Uterus (tissue), 3 donors: ENCODE measurements at regions not wholly inside any gene's neighbourhood (a gene's known extent, or its start where the extent isn't known, plus 50 kb on each side); places are given as distances from the start of the nearest gene placed in this dataset.
"Not testable (repeated sequence)": the region's sequence is repeated elsewhere in the genome, so short reads cannot be mapped to it uniquely, and the experiment has no call there.

Experiments
- DNase-seq, 2 donors: peaks; one replicate each; pipeline ENCODE4 v3.0.0-alpha.2; 2019 to 2020
- H3K27ac ChIP-seq, 2 donors: fragments of 200-600 bp; sonication (generic); 1 replicate in 1 of 2; 2 replicates in 1 of 2; pipeline ENCODE4 v1.5.1; 2016 to 2018
- H3K27me3 ChIP-seq, 2 donors: fragments of 200-600 bp; sonication (generic); one replicate each; pipeline ENCODE4 v1.5.1; 2018 to 2019; ENCODE audit warnings: control low read depth in 1 of 2
- H3K36me3 ChIP-seq, 2 donors: fragments of 200-600 bp; sonication (generic); one replicate each; pipeline ENCODE4 v1.5.1; 2019; ENCODE audit warnings: control low read depth in 1 of 2
- H3K4me1 ChIP-seq, 2 donors: fragments of 200-600 bp; sonication (generic); one replicate each; pipeline ENCODE4 v1.5.1; 2018 to 2019; ENCODE audit warnings: control low read depth in 1 of 2
- H3K4me3 ChIP-seq, 2 donors: fragments of 200-600 bp; sonication (generic); 1 replicate in 1 of 2; 2 replicates in 1 of 2; pipeline ENCODE4 v1.5.1; 2018 to 2019; ENCODE audit warnings: mild to moderate bottlenecking in 1 of 2
- H3K9me3 ChIP-seq, 2 donors: fragments of 200-600 bp; sonication (generic); one replicate each; pipeline ENCODE4 v1.5.1; 2019; ENCODE audit warnings: control low read depth in 1 of 2
- CTCF ChIP-seq, 4 experiments: fragments of 200-600 bp in 2 of 4; fragments of 450-650 bp in 2 of 4; sonication (generic) in 2 of 4; IDR thresholded peaks; one replicate each; pipeline ENCODE4 v1.5.1; 2016 to 2019; ENCODE audit warnings: antibody characterized with exemption in 4 of 4, mild to moderate bottlenecking in 2 of 4, moderate library complexity in 1 of 4
- POLR2A ChIP-seq, 2 donors: fragments of 450-650 bp; IDR thresholded peaks; one replicate each; pipeline ENCODE4 v1.6.1; 2016; ENCODE audit warnings: antibody characterized with exemption in 2 of 2, mild to moderate bottlenecking in 1 of 2, moderate library complexity in 1 of 2
- intact Hi-C: fragments of 100-400 bp; cut with DNase I; formaldehyde crosslinking; loops from one replicate; pipeline ENCODE4 v1.15.1; 2023; ENCODE audit warnings: low total_unique reads
- donor health status: DM: yes; HTN: yes; CAD: no.

DNA sequence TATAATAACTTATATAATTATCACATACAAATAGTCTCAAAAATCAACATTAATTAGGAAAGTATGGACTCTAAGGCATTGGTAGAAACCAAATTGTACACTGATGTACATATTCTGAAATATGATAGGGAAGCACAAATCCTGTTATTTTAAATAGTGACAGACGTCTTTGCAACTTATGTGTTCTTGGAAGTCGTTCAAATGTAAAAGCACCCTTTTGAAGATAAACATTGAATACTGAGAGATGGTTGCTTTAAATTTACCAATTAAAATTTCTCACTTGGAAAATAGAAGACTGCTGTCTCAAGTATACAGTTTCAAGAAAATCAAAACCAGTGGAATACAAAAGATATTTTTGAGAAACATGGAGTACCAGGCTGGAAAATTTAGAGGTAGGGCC lies 457.4 kb upstream of the NUDT12 start:
- no peak for DNase-seq
- no peak for TF ChIP-seq POLR2A (IDR thresholded peaks at IDR 0.05)
- no peak for TF ChIP-seq CTCF (IDR thresholded peaks at IDR 0.05)
- intact Hi-C loops = no loop called here

GRCh38 chr5:104018299-104018698 lies 455.7 kb upstream of the NUDT12 start:
- H3K27ac ChIP-seq = no peak overlapping the region
- H3K4me1 ChIP-seq = no peaks in the 10 kb centered on the region
- intact Hi-C loops = no loop called here
- DNase-seq = no peak
- no peak overlapping the region for H3K4me3 ChIP-seq
- no peaks in the 10 kb centered on the region for H3K36me3 ChIP-seq
- no peaks in the 10 kb centered on the region for H3K27me3 ChIP-seq
- no peak for TF ChIP-seq CTCF (IDR thresholded peaks at IDR 0.05)
- TF ChIP-seq POLR2A (IDR thresholded peaks at IDR 0.05) = no peak
- no peaks in the 10 kb centered on the region for H3K9me3 ChIP-seq

More for the DNA sequence above, 457.4 kb upstream of the NUDT12 start:
- Histone ChIP-seq H3K4me3 (no peak overlapping the region), H3K9me3 (no peaks in the 10 kb centered on the region), H3K27me3 (no peaks in the 10 kb centered on the region), H3K27ac (no peak overlapping the region), H3K36me3 (no peaks in the 10 kb centered on the region), H3K4me1 (no peaks in the 10 kb centered on the region)

DNA sequence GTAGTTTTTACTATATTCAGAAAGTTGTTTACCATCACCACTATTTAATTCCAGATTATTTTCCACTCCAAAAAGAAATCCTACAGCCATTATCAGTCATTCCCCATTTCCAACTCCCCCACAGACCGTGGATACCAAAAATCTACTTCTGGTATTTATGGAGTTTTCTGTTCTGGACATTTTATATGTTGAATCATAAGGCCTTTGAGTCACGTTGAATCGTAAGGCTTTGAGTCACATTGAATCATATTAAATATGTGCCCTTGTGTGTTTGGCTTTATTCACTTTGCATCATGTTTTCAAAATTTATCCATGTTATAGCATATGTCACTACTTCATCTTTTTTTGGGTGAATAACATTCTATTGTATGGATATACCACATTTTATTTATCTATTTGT lies 454.1 kb upstream of the NUDT12 start:
- no peaks in the 10 kb centered on the region for H3K9me3 ChIP-seq
- no peak overlapping the region for H3K4me3 ChIP-seq
- intact Hi-C loops = no loop called here
- H3K27me3 ChIP-seq = no peaks in the 10 kb centered on the region
- no peaks in the 10 kb centered on the region for H3K36me3 ChIP-seq
- DNase-seq = no peak
- H3K27ac ChIP-seq = no peak overlapping the region
- no peaks in the 10 kb centered on the region for H3K4me1 ChIP-seq
- TF ChIP-seq POLR2A (IDR thresholded peaks at IDR 0.05) (no peak), CTCF (IDR thresholded peaks at IDR 0.05) (no peak)

- no peaks in the 10 kb centered on the region for H3K4me1 ChIP-seq
- no peak for TF ChIP-seq POLR2A (IDR thresholded peaks at IDR 0.05)
- no peak for TF ChIP-seq CTCF (IDR thresholded peaks at IDR 0.05)
- no peaks in the 10 kb centered on the region for H3K36me3 ChIP-seq
- DNase-seq = no peak
- no peaks in the 10 kb centered on the region for H3K27me3 ChIP-seq
- no peaks in the 10 kb centered on the region for H3K9me3 ChIP-seq
- no peak overlapping the region for H3K4me3 ChIP-seq
- no peak overlapping the region for H3K27ac ChIP-seq
- intact Hi-C loops = no loop called here
Measured at GRCh38 chr5:104015765-104016164, 453.2 kb upstream of the NUDT12 start.

DNA sequence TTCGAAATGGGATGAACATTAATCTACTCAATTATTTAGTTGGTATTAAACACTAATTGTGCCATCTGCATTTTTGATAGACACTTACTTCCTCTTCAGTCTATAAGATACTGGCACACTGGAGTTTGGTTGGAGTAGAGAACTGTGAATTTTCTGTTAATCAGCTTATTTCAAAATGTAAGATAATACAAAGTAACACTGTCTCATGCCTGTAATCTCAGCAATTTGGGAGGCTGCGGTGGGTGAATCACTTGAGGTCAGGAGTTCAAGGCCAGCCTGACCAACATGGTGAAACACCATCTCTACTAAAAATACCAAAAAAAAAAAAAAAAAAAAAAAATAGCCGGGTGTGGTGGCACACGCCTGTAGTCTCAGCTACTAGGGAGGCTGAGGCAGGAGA lies 440.2 kb upstream of the NUDT12 start:
- H3K27me3 ChIP-seq, H3K27ac ChIP-seq, DNase-seq, H3K9me3 ChIP-seq, intact Hi-C loops, H3K4me3 ChIP-seq, H3K4me1 ChIP-seq, H3K36me3 ChIP-seq: not testable (repeated sequence)

GRCh38 chr5:104001136-104001535 lies 438.5 kb upstream of the NUDT12 start:
- intact Hi-C loops = no loop called here

More at GRCh38 chr5:104001136-104001535, 438.5 kb upstream of the NUDT12 start:
- Histone ChIP-seq H3K27me3 (no peaks in the 10 kb centered on the region), H3K27ac (no peak overlapping the region), H3K4me1 (no peaks in the 10 kb centered on the region), H3K36me3 (no peaks in the 10 kb centered on the region), H3K9me3 (no peaks in the 10 kb centered on the region), H3K4me3 (no peak overlapping the region)
- no peak for DNase-seq
- TF ChIP-seq POLR2A (IDR thresholded peaks at IDR 0.05) (no peak), CTCF (IDR thresholded peaks at IDR 0.05) (no peak)
